ENCODE measurements at regions not wholly inside any gene's neighbourhood (a gene's known extent, or its start where the extent isn't known, plus 50 kb on each side); places are given as distances from the start of the nearest gene placed in this dataset.

GRCh38 chr2:16774980-16775898 lies 109.6 kb upstream of the CYRIA start:
- H3K9me3 ChIP-seq (replicated peaks in 1 of 11) = peaks cover 0 to 7% (median 4%) of the 10 kb centered on the region in 11 experiments; a peak in 9 of 22 replicates
- no peak overlapping the region for H3K4me3 ChIP-seq
- no peak; a peak in 1 of 22 replicates for TF ChIP-seq Cebpa-rat (IDR thresholded peaks at IDR 0.05)
- no peak overlapping the region for H3K9ac ChIP-seq
- no peak overlapping the region for H3K27ac ChIP-seq
- no peaks in the 10 kb centered on the region for H3K27me3 ChIP-seq
- H3K4me1 ChIP-seq = peaks cover 5 to 20% (median 11%) of the 10 kb centered on the region in 10 experiments; a peak in 15 of 20 replicates
- peak overlapping the region in 8 of 11 experiments; percentile 4 to 21 (median 12); a peak in 10 of 22 replicates for H3K4me2 ChIP-seq
- no peaks in the 10 kb centered on the region for H4K20me1 ChIP-seq
- H3K36me3 ChIP-seq = no peaks in the 10 kb centered on the region

GRCh38 chr2:16774091-16774490 lies 108.5 kb upstream of the CYRIA start:
- no peaks in the 10 kb centered on the region for H4K20me1 ChIP-seq
- H3K4me1 ChIP-seq = peaks cover 5 to 20% (median 11%) of the 10 kb centered on the region in 10 experiments; a peak in 15 of 20 replicates
- no peaks in the 10 kb centered on the region for H3K9me3 ChIP-seq (replicated peaks in 1 of 11)
- no peaks in the 10 kb centered on the region for H3K36me3 ChIP-seq
- no peak overlapping the region for H3K9ac ChIP-seq
- H3K27me3 ChIP-seq = no peaks in the 10 kb centered on the region
- TF ChIP-seq Cebpa-rat (IDR thresholded peaks at IDR 0.05) = no peak
- H3K4me2 ChIP-seq = 0 out of 22 replicates have a peak overlapping the region, but pooled peaks of 1 of the 11 experiments have one; percentile 4
- no peak overlapping the region for H3K4me3 ChIP-seq
- H3K27ac ChIP-seq = no peak overlapping the region

GRCh38 chr2:16773080-16773713 lies 107.6 kb upstream of the CYRIA start:
- H3K4me3 ChIP-seq = no peak overlapping the region
- H3K9me3 ChIP-seq (replicated peaks in 1 of 11) = no peaks in the 10 kb centered on the region
- peaks cover 5 to 20% (median 11%) of the 10 kb centered on the region in 10 experiments; a peak in 15 of 20 replicates for H3K4me1 ChIP-seq
- no peaks in the 10 kb centered on the region for H3K27me3 ChIP-seq
- H3K4me2 ChIP-seq = no peak overlapping the region
- H4K20me1 ChIP-seq = no peaks in the 10 kb centered on the region
- no peak overlapping the region for H3K9ac ChIP-seq
- no peak for TF ChIP-seq Cebpa-rat (IDR thresholded peaks at IDR 0.05)
- no peaks in the 10 kb centered on the region for H3K36me3 ChIP-seq
- no peak overlapping the region for H3K27ac ChIP-seq

- TF ChIP-seq Cebpa-rat (IDR thresholded peaks at IDR 0.05) = no peak
- H3K4me2 ChIP-seq = no peak overlapping the region
Observed at GRCh38 chr2:16767789-16768476, 102.3 kb upstream of the CYRIA start.

GRCh38 chr2:16765356-16765755 lies 99.7 kb upstream of the CYRIA start:
- Histone ChIP-seq H3K27ac (no peak overlapping the region), H3K4me3 (no peak overlapping the region), H3K36me3 (no peaks in the 10 kb centered on the region), H3K4me2 (no peak overlapping the region), H3K9me3 (replicated peaks in 1 of 11) (peaks cover 0 to 6% (median 0%) of the 10 kb centered on the region in 11 experiments; a peak in 2 of 22 replicates), H3K27me3 (no peaks in the 10 kb centered on the region), H3K4me1 (peaks cover 0 to 29% (median 14%) of the 10 kb centered on the region in 10 experiments; a peak in 12 of 20 replicates), H4K20me1 (no peaks in the 10 kb centered on the region), H3K9ac (no peak overlapping the region)
- TF ChIP-seq Cebpa-rat (IDR thresholded peaks at IDR 0.05) = no peak

More at GRCh38 chr2:16767789-16768476, 102.3 kb upstream of the CYRIA start:
- H3K9ac ChIP-seq = no peak overlapping the region
- H3K9me3 ChIP-seq (replicated peaks in 1 of 11) = peaks cover 0 to 6% (median 0%) of the 10 kb centered on the region in 11 experiments; a peak in 2 of 22 replicates
- H4K20me1 ChIP-seq = no peaks in the 10 kb centered on the region
- H3K27me3 ChIP-seq = no peaks in the 10 kb centered on the region
- H3K4me1 ChIP-seq = peaks cover 0 to 18% (median 11%) of the 10 kb centered on the region in 10 experiments; a peak in 12 of 20 replicates
- no peak overlapping the region for H3K27ac ChIP-seq
- H3K4me3 ChIP-seq = no peak overlapping the region
- no peaks in the 10 kb centered on the region for H3K36me3 ChIP-seq

GRCh38 chr2:16764487-16764886 lies 98.9 kb upstream of the CYRIA start:
- no peak overlapping the region for H3K9ac ChIP-seq
- no peaks in the 10 kb centered on the region for H3K27me3 ChIP-seq
- H3K27ac ChIP-seq = peak overlapping the region in 5 of 11 experiments; percentile 37 to 63 (median 52); a peak in 9 of 22 replicates
- TF ChIP-seq Cebpa-rat (IDR thresholded peaks at IDR 0.05) = no peak
- H3K9me3 ChIP-seq (replicated peaks in 1 of 11) = peaks cover 0 to 6% (median 0%) of the 10 kb centered on the region in 11 experiments; a peak in 2 of 22 replicates
- no peaks in the 10 kb centered on the region for H3K36me3 ChIP-seq
- no peaks in the 10 kb centered on the region for H4K20me1 ChIP-seq
- H3K4me3 ChIP-seq = no peak overlapping the region
- peaks cover 0 to 36% (median 14%) of the 10 kb centered on the region in 10 experiments; a peak in 12 of 20 replicates for H3K4me1 ChIP-seq
- H3K4me2 ChIP-seq = peak overlapping the region in 8 of 11 experiments; percentile 36 to 76 (median 58); a peak in 12 of 22 replicates

- peak; percentile 56 to 80 (median 67); a peak in 18 of 22 replicates for TF ChIP-seq Cebpa-rat (IDR thresholded peaks at IDR 0.05)
- Histone ChIP-seq H3K9ac (peak overlapping the region in 2 of 11 experiments; percentile 34; a peak in 2 of 22 replicates), H3K4me1 (peaks cover 0 to 36% (median 14%) of the 10 kb centered on the region in 10 experiments; a peak in 12 of 20 replicates), H3K27ac (peak overlapping the region in 6 of 11 experiments; percentile 15 to 63 (median 45); a peak in 11 of 22 replicates), H4K20me1 (no peaks in the 10 kb centered on the region), H3K4me2 (peak overlapping the region; percentile 18 to 76 (median 48); a peak in 18 of 22 replicates), H3K36me3 (no peaks in the 10 kb centered on the region), H3K4me3 (peak overlapping the region in 3 of 10 experiments; percentile 6 to 23 (median 20); a peak in 3 of 20 replicates), H3K27me3 (no peaks in the 10 kb centered on the region), H3K9me3 (replicated peaks in 1 of 11) (peaks cover 0 to 6% (median 0%) of the 10 kb centered on the region in 11 experiments; a peak in 2 of 22 replicates)
Observed at GRCh38 chr2:16763493-16763899, 97.9 kb upstream of the CYRIA start.

- no peaks in the 10 kb centered on the region for H4K20me1 ChIP-seq
- H3K9ac ChIP-seq = no peak overlapping the region; a peak in 1 of 22 replicates
- no peak overlapping the region for H3K4me3 ChIP-seq
- no peaks in the 10 kb centered on the region for H3K36me3 ChIP-seq
- TF ChIP-seq Cebpa-rat (IDR thresholded peaks at IDR 0.05) = no peak
- peaks cover 0 to 6% (median 0%) of the 10 kb centered on the region in 11 experiments; a peak in 2 of 22 replicates for H3K9me3 ChIP-seq (replicated peaks in 1 of 11)
- H3K27ac ChIP-seq = peak overlapping the region in 6 of 11 experiments; percentile 15 to 63 (median 36); a peak in 8 of 22 replicates
- H3K4me1 ChIP-seq = peaks cover 0 to 36% (median 14%) of the 10 kb centered on the region in 10 experiments; a peak in 12 of 20 replicates
- no peaks in the 10 kb centered on the region for H3K27me3 ChIP-seq
- peak overlapping the region in 8 of 11 experiments; percentile 36 to 76 (median 58); a peak in 14 of 22 replicates for H3K4me2 ChIP-seq
Observed at GRCh38 chr2:16763056-16763455, 97.4 kb upstream of the CYRIA start.

All from BLaER1 treated with 17β-estradiol and CSF1 and Interleukin-3, amounts not matched to agents 10 nM and 100 nM (cell line).